Activated B cell treated with CpG ODN at 0.5 μM for 24 hours (primary cell): ENCODE measurements at regions not wholly inside any gene's neighbourhood (a gene's known extent, or its start where the extent isn't known, plus 50 kb on each side); places are given as distances from the start of the nearest gene placed in this dataset.

Source experiments
- ATAC-seq: fragments of 200-7000 bp; cut with Tn5 transposase; one replicate; pipeline ENCODE4 v1.10.0; 2021; ENCODE audit warnings: low read depth, mild to moderate bottlenecking, moderate library complexity
- CTCF ChIA-PET: fragments of 350-600 bp; sonication (Branson Sonifier 250); formaldehyde crosslinking; loops from one replicate; lab custom pipeline; 2021; ENCODE audit warnings: antibody characterized with exemption; lab: Charles Lee
- POLR2A ChIA-PET: fragments of 350-600 bp; sonication (Branson Sonifier 250); formaldehyde crosslinking; loops from one replicate; lab custom pipeline; 2021; ENCODE audit warnings: antibody characterized with exemption; lab: Charles Lee
- DNase-seq: peaks from one replicate; pipeline ENCODE4 v3.0.0; 2022
- H3K27ac Mint-ChIP-seq: one replicate; pipeline ENCODE4 v1.8.0; 2020; ENCODE audit warnings: mixed read lengths
- H3K27me3 Mint-ChIP-seq: one replicate; pipeline ENCODE4 v1.8.0; 2021; ENCODE audit warnings: mixed read lengths
- H3K36me3 Mint-ChIP-seq: one replicate; pipeline ENCODE4 v1.8.0; 2021; ENCODE audit warnings: low read depth, mixed read lengths
- H3K4me1 Mint-ChIP-seq: one replicate; pipeline ENCODE4 v1.8.0; 2021; ENCODE audit warnings: mixed read lengths
- H3K4me3 Mint-ChIP-seq: one replicate; pipeline ENCODE4 v1.8.0; 2020; ENCODE audit warnings: mild to moderate bottlenecking, mixed read lengths
- H3K9me3 Mint-ChIP-seq: one replicate; pipeline ENCODE4 v1.8.0; 2020; ENCODE audit warnings: mixed read lengths
- CTCF ChIP-seq: fragments of 200-600 bp; IDR thresholded peaks from one replicate; pipeline ENCODE4 v1.8.0; 2022; ENCODE audit warnings: antibody characterized with exemption, mild to moderate bottlenecking
- intact Hi-C: fragments of 100-400 bp; cut with micrococcal nuclease; formaldehyde crosslinking; loops from one replicate; pipeline ENCODE4 v1.15.1; 2024

GRCh38 chr7:68857571-68857970 is 740.7 kb upstream of the AUTS2 start:
- intact Hi-C loops, result no loop called here
- Mint-ChIP-seq H3K36me3 (no peaks in the 10 kb centered on the region), H3K4me3 (no peak overlapping the region), H3K9me3 (peaks cover 3% of the 10 kb centered on the region), H3K27me3 (no peaks in the 10 kb centered on the region), H3K27ac (no peak overlapping the region), H3K4me1 (no peaks in the 10 kb centered on the region)
- DNase-seq, result no peak
- no peak for TF ChIP-seq CTCF
- POLR2A ChIA-PET, result no interaction called here
- no peak for ATAC-seq
- CTCF ChIA-PET, result no interaction called here

- no peak for TF ChIP-seq CTCF
- Mint-ChIP-seq H3K9me3 (peaks cover 3% of the 10 kb centered on the region), H3K27ac (no peak overlapping the region), H3K36me3 (no peaks in the 10 kb centered on the region), H3K27me3 (no peaks in the 10 kb centered on the region), H3K4me1 (no peaks in the 10 kb centered on the region), H3K4me3 (no peak overlapping the region)
- DNase-seq (no peak), ATAC-seq (no peak)
- POLR2A ChIA-PET, result no interaction called here
- CTCF ChIA-PET, result no interaction called here
- intact Hi-C loops, result no loop called here
Observed at GRCh38 chr7:68858497-68858896, 739.8 kb upstream of the AUTS2 start.

GRCh38 chr7:68861171-68861570 is 737.1 kb upstream of the AUTS2 start:
- CTCF ChIA-PET, result no interaction called here
- Mint-ChIP-seq H3K4me1 (no peaks in the 10 kb centered on the region), H3K36me3 (no peaks in the 10 kb centered on the region), H3K9me3 (peaks cover 3% of the 10 kb centered on the region), H3K27ac (no peak overlapping the region), H3K4me3 (no peak overlapping the region), H3K27me3 (no peaks in the 10 kb centered on the region)
- POLR2A ChIA-PET, result no interaction called here
- DNase-seq, result no peak
- no peak for TF ChIP-seq CTCF
- ATAC-seq, result no peak
- intact Hi-C loops, result no loop called here

- Mint-ChIP-seq H3K4me1 (no peaks in the 10 kb centered on the region), H3K36me3 (no peaks in the 10 kb centered on the region), H3K4me3 (no peak overlapping the region), H3K9me3 (peaks cover 3% of the 10 kb centered on the region), H3K27ac (no peak overlapping the region), H3K27me3 (no peaks in the 10 kb centered on the region)
- CTCF ChIA-PET, result no interaction called here
- DNase-seq (no peak), ATAC-seq (no peak)
- POLR2A ChIA-PET, result no interaction called here
- intact Hi-C loops, result no loop called here
- no peak for TF ChIP-seq CTCF
Observed at GRCh38 chr7:68862261-68862660, 736.0 kb upstream of the AUTS2 start.

GRCh38 chr7:68862736-68863135 is 735.5 kb upstream of the AUTS2 start:
- ATAC-seq, result no peak
- H3K9me3 Mint-ChIP-seq, result peaks cover 3% of the 10 kb centered on the region
- no peaks in the 10 kb centered on the region for H3K36me3 Mint-ChIP-seq
- H3K4me3 Mint-ChIP-seq, result no peak overlapping the region
- intact Hi-C loops, result no loop called here
- ChIA-PET POLR2A (no interaction called here), CTCF (no interaction called here)
- no peak for TF ChIP-seq CTCF
- H3K27me3 Mint-ChIP-seq, result no peaks in the 10 kb centered on the region
- H3K4me1 Mint-ChIP-seq, result no peaks in the 10 kb centered on the region
- no peak for DNase-seq
- H3K27ac Mint-ChIP-seq, result no peak overlapping the region
